ENCODE measurements at regions not wholly inside any gene's neighbourhood (a gene's known extent, or its start where the extent isn't known, plus 50 kb on each side); places are given as distances from the start of the nearest gene placed in this dataset.
"Not testable (repeated sequence)": the region's sequence is repeated elsewhere in the genome, so short reads cannot be mapped to it uniquely, and the experiment has no call there.

- DNase-seq (ENCODE audit: low spot score) = no peak
Measured at GRCh38 chr5:121319292-121319691, 532.4 kb upstream of the FTMT start.

- DNase-seq (ENCODE audit: low spot score) = peak; percentile 46
Measured at GRCh38 chr5:121325930-121326329, 525.8 kb upstream of the FTMT start.

DNA sequence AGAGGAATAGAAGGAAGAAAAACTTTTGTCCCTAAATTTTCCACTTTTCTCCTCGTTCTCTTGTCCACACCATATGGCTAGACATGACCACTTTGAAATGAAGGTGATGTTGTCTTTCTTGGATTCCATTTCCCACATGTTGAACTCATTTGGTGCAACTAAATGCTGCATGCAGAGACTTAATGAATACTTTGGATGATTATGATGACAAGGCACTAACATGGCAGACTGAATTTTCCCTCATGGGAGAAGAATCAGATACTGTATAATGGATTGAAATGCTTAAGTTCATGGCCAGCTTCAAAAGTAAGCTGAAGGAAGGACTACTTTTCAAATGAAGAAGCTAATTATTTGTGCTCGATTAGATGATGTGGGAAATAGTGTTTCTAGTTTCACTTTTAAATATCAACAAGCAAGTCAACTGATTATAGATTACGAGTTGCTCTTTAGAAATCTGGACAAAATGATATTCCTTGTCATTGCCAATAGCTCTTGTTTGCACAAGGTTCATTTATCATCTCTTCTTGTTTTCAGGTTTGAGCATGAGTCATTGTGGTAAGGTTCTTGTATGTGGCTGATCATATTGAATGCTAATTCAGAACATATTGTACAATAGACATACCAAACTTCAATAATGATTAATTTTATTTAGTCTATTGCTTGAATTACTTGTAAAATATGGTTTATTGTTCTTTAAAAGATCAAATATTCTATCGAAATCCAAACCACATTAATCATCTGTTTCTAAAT lies 501.3 kb upstream of the FTMT start:
- no peak for DNase-seq (ENCODE audit: low spot score)

DNA sequence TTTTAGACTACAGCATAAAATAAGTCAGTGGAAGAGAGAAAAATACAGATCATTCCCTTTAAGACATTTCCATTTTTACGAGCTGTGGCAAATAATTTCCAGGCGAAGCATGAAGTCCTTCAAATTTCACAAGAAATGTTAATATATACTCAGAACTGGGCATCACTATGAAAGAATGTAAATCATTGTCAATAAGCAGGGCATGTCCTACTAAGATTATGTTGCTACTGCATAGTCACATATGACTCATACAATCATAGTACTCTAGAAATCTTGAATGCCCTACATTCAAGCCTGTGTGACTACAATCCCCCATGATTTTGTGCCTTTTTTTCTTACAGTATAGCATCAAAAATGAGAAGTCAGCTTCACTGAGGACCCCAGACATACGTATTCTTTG lies 485.2 kb upstream of the FTMT start:
- peak; percentile 53 for DNase-seq (ENCODE audit: low spot score)

- no peak for DNase-seq (ENCODE audit: low spot score)
Measured at GRCh38 chr5:121373371-121373770, 478.3 kb upstream of the FTMT start.

DNA sequence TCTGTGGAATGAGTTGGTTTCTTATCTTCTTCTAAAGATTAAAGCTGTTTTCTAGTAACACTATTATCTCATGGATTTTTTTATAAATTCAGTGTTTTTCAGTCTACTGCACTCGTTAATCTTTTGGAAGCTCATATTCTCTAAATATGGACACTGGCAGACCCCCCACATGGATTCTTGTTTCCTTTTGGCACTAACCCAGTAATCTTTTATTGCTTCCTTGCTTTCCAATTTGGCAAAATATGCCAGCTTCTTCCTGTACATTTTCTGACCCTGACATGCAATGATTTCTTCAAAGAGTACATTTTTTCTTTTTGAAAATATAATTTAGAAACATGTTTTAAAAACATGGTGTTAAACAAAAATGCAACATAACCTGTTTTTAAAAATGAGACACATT lies 474.2 kb upstream of the FTMT start:
- DNase-seq (ENCODE audit: low spot score) = no peak

- no peak for DNase-seq (ENCODE audit: low spot score)
Measured at GRCh38 chr5:121378046-121378445, 473.6 kb upstream of the FTMT start.

GRCh38 chr5:121378559-121379359 lies 472.9 kb upstream of the FTMT start:
- no peak for DNase-seq (ENCODE audit: low spot score)

DNA sequence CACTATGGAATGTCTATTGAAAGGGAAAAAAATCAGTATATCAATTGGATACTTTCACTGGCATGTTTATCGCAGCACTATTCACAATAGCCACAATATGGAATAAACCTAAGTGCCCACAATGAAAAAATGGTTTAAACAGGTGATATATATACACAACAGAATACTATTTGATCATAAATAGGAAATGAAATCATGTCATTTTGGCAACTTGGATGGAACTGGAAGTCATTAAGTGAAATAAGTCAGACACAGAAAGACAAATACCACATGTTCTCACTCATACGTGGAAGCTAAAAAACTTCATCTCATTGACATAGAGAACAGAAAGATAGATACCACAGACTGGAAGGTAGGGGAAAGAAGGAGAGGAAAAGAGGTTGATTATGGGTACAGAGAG lies 471.6 kb upstream of the FTMT start:
- no peak for DNase-seq (ENCODE audit: low spot score)

GRCh38 chr5:121384359-121384758 lies 467.3 kb upstream of the FTMT start:
- DNase-seq (ENCODE audit: low spot score) = no peak

DNA sequence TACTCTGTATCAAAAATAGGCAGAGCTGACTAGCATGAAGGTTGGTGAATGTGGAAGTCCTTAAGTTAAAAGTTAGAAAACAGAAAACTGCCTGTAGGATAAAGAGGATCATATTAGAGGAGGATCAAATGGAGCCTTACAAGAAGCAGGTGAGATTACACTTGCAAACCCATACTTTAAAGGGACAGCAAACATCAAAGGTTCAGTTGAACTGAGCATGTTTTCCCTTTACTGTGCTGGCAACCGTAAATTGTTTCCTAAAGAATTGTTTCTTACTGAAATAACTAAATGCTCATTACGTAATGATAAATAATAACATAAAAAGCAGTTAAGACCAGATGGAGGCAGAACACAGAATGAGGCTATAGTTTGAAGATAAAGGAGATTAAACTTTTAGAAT lies 465.3 kb upstream of the FTMT start:
- DNase-seq (ENCODE audit: low spot score) = no peak

DNA sequence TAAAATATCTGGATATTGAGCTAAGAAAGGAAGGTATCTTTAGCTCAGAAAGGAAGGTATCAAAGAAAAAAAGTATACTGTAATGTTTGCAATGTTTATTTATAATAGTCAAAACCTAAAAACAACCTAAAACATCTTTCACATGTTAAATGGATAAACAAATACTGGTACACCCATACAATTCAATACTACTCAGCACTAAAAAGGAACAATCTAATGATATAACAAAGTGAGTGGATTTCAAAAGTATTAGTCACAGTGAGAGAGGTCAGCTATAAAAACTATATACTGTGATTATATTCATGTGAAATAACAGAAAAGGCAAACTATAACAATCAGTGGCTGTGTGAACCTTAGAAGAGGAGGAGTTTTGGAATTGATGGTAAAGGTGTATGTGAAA lies 455.0 kb upstream of the FTMT start:
- no peak for DNase-seq (ENCODE audit: low spot score)

DNA sequence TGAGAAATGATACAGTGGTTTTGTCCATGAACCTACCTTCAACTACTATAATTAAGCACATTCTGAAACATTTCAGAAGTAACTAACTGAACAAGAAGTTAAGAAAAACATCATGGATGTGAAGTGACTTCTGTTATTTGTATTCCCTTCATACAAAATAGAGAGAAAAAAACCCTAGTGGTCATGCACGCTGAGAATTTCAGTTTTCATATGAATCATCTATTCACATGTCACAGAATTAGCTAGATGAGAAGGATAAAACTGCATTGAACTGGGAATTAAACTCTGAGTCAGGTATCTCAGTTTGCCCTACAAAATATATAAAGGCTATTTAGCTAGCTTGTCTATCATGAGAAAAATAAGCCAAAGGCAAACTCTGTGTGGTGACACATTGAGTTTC lies 451.8 kb upstream of the FTMT start:
- DNase-seq (ENCODE audit: low spot score) = no peak

DNA sequence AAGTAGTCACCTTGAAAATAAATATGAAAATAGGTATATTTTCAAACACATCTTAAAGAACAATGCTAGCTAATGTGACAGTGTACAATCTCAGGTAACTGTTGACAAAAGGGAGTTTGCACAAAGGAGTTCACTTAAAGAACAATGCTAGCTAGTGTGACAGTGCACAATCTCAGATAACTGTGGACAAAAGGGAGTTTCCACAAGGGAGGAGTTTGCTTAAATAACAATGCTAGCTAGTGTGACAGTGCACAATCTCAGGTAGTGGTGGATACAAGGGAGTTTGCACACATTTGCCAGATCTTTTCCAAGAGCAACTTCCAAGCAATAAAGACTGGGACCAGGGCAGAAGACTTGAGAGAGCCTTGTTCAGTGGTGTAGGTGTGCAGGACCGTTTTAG lies 442.9 kb upstream of the FTMT start:
- no peak for DNase-seq (ENCODE audit: low spot score)

DNA sequence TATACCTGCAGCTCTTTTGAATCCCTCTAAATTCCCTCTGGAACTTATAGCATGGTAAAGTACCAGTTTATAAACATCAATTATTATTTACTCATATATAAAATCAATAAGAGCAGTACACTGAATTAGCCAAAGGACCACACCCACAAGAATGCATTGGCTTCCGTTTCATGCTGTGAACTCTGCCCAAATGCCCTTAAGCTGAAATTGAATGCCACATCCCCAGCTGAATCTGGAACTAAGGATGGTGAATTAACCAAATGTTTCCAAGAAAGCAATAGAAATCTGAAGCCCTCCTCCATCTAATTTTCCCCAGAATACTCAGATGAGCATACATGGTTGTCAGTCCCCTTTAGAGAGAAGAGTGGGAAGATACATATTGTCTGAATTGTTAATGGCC lies 436.4 kb upstream of the FTMT start:
- no peak for DNase-seq (ENCODE audit: low spot score)

- DNase-seq (ENCODE audit: low spot score) = peak; percentile 33
Measured at GRCh38 chr5:121421646-121422045, 430.0 kb upstream of the FTMT start.

DNA sequence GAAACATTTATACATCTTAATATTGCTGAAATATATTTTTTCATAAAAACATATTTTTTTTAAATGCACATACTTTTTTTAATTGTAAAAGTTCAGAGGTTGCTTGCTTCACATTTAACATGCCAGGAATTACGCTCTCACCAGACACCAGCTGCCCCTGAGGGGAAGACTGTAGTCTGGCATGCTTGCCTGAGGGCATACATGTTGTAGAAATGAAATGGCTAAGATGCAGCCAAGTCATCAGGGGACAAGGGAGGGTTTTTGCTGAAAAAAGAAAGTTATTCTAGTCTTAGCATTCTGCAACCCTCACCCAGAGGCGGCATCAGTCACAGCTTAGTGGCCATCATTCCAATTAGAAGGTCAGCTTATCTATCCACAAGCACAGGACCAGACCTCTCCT lies 426.7 kb upstream of the FTMT start:
- DNase-seq (ENCODE audit: low spot score) = no peak

DNA sequence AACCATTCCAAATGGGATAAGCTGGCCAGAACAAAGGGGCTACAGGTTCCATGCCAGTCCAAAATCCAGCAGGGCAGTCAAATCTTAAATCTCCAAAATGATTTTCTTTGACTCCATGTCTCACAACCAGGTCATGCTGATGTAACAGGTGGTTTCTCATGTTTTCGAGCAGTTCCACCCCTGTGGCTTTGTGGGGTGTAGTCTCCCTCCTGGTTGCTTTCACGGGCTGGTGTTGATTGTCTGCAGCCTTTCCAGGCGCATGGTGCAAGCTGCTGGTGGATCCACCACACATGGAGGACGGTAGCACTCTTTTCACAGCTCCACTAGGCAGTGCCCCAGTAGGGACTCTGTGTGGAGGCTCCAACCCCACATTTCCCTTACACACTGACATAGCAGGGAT lies 425.5 kb upstream of the FTMT start:
- DNase-seq (ENCODE audit: low spot score) = no peak

DNA sequence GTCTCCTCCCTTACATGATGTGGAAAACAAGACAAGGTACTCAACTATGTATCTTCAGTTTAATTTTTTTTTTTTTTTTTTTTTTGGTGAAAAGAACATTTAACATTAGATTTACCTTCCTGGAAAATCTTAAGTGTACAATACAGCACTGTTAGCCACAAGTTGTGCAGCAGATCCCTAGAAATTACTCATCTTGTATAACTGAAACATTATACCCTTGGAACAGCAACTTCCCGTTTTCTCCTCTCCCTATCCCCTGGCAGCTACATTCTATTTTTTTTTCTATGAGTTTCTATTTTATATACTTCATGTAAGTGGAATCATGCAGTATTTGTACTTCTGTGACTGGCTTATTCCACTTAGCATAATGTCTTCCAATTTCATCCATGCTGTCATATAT lies 421.9 kb upstream of the FTMT start:
- DNase-seq (ENCODE audit: low spot score) = no peak

DNA sequence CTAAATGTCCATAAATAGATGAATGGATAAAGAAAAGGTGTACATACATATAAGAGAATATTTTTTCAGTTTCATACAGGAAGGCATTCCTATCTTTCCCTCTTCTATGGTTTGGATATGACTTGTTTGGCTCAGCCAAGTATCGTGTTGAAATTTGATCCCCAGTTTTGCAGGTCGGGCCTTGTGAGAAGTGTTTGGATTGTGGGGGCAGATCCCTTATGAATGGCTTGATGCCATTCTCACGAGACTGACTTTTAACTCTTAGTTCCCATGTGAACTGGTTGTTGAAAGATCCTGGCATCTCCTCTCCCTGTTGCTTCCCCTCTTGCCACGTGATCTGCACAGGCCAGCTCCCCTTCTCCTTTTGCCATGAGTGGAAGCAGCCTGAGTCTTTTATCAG lies 421.1 kb upstream of the FTMT start:
- no peak for DNase-seq (ENCODE audit: low spot score)

GRCh38 chr5:121445511-121445910 lies 406.2 kb upstream of the FTMT start:
- DNase-seq (ENCODE audit: low spot score) = no peak

DNA sequence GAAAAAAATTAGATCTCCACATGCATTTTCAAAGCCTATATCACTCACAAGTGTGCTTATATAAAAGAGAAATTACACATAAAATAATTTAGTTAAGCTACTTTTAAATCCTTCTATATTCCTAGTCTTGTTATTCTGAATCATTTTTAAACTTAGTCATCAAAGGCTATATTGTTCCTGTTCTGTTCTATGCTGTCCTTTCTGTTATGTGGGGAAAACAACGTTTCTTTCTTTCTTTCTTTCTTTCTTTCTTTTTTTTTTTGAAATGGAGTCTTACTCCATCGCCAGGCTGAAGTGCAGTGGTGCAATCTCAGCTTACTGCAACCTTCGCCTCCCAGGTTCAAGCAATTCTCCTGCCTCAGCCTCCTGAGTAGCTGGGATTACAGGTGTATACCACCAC lies 389.2 kb upstream of the FTMT start:
- peak; percentile 19 for DNase-seq (ENCODE audit: low spot score)

DNA sequence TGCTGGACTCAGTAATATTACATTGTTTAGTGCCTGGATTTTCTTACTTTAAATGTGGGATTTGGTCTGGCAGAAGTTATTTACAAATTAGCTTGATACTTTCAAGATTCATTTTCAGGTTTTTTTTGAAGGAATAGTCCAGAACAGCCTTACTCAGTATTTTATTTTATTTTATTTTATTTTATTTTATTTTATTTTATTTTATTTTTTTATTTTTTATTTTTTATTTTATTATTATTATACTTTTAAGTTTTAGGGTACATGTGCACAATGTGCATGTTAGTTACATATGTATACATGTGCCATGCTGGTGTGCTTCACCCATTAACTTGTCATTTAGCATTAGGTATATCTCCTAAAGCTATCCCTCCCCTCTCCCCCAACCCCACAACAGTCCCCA lies 380.5 kb upstream of the FTMT start:
- DNase-seq (ENCODE audit: low spot score) = not testable (repeated sequence)
